GM23248 (cell line): ENCODE measurements at regions not wholly inside any gene's neighbourhood (a gene's known extent, or its start where the extent isn't known, plus 50 kb on each side); places are given as distances from the start of the nearest gene placed in this dataset.

ENCODE experiments used
- DNase-seq: peaks from one replicate; pipeline ENCODE4 v3.0.0-alpha.2; 2015
- H2AFZ ChIP-seq: fragments of 200-600 bp; sonication (generic); 2 replicates; pipeline ENCODE4 v1.6.1; 2016; ENCODE audit warnings: antibody characterized with exemption
- H3F3A ChIP-seq: fragments of 200-600 bp; sonication (generic); 2 replicates; pipeline ENCODE4 v1.6.1; 2016; ENCODE audit warnings: mild to moderate bottlenecking, antibody characterized with exemption, mixed run types; ENCODE audit not compliant: insufficient read depth
- H3K27ac ChIP-seq: fragments of 200-600 bp; sonication (generic); 2 replicates; pipeline ENCODE4 v1.5.1; 2016; ENCODE audit warnings: mild to moderate bottlenecking
- H3K27me3 ChIP-seq: fragments of 200-600 bp; sonication (generic); replicated peaks from 2 replicates; pipeline ENCODE4 v1.6.1; 2016; ENCODE audit warnings: mild to moderate bottlenecking; ENCODE audit not compliant: insufficient read depth
- H3K36me3 ChIP-seq: fragments of 200-600 bp; sonication (generic); 2 replicates; pipeline ENCODE4 v1.6.1; 2016; ENCODE audit warnings: low read depth, mild to moderate bottlenecking
- H3K4me1 ChIP-seq: fragments of 200-600 bp; sonication (generic); 2 replicates; pipeline ENCODE4 v1.6.1; 2016; ENCODE audit warnings: mild to moderate bottlenecking; ENCODE audit not compliant: insufficient read depth
- H3K4me2 ChIP-seq: fragments of 200-600 bp; sonication (generic); one replicate; pipeline ENCODE4 v1.6.1; 2016; ENCODE audit warnings: mild to moderate bottlenecking; ENCODE audit not compliant: unreplicated experiment
- H3K4me3 ChIP-seq: fragments of 200-600 bp; sonication (generic); 2 replicates; pipeline ENCODE4 v1.5.1; 2016; ENCODE audit warnings: mild to moderate bottlenecking
- H3K79me2 ChIP-seq: fragments of 200-600 bp; sonication (generic); 2 replicates; pipeline ENCODE4 v1.6.1; 2016; ENCODE audit warnings: mild to moderate bottlenecking; ENCODE audit not compliant: insufficient read depth
- H3K9ac ChIP-seq: fragments of 200-600 bp; sonication (generic); 2 replicates; pipeline ENCODE4 v1.6.1; 2016; ENCODE audit warnings: mild to moderate bottlenecking
- H3K9me2 ChIP-seq: fragments of 200-600 bp; sonication (generic); 2 replicates; pipeline ENCODE4 v1.6.1; 2016; ENCODE audit warnings: mixed run types, mild to moderate bottlenecking, moderate library complexity; ENCODE audit not compliant: insufficient read depth
- H3K9me3 ChIP-seq: fragments of 200-600 bp; sonication (generic); one replicate; pipeline ENCODE4 v1.6.1; 2017; ENCODE audit warnings: low read depth
- H4K20me1 ChIP-seq: fragments of 200-600 bp; sonication (generic); 2 replicates; pipeline ENCODE4 v1.6.0; 2016; ENCODE audit not compliant: insufficient read depth
- EZH2 ChIP-seq: fragments of 200-600 bp; sonication (generic); IDR thresholded peaks from 2 replicates; pipeline ENCODE4 v1.6.1; 2018; ENCODE audit warnings: antibody characterized with exemption, mild to moderate bottlenecking; ENCODE audit not compliant: insufficient read depth, poor library complexity, severe bottlenecking
- EZH2phosphoT487 ChIP-seq: fragments of 200-600 bp; sonication (generic); IDR thresholded peaks from 2 replicates; pipeline ENCODE4 v1.6.1; 2018; ENCODE audit warnings: antibody characterized with exemption, moderate library complexity, mild to moderate bottlenecking, low read depth; ENCODE audit not compliant: insufficient read depth
- WGBS, 2 experiments: methylation state at CpG; one replicate each; pipeline ENCODE4 v1.1.6; 2015 to 2017; ENCODE audit warnings: low lambda C conversion rate in 2 of 2, low coverage in 1 of 2; ENCODE audit errors: missing lambda C conversion rate in 2 of 2; 5-methylcytosine and 5-hydroxymethylcytosine counted together
- in situ Hi-C: fragments of 300-500 bp; cut with MboI; formaldehyde crosslinking; loops from 2 replicates; pipeline ENCODE4 v1.15.0; 2020

DNA sequence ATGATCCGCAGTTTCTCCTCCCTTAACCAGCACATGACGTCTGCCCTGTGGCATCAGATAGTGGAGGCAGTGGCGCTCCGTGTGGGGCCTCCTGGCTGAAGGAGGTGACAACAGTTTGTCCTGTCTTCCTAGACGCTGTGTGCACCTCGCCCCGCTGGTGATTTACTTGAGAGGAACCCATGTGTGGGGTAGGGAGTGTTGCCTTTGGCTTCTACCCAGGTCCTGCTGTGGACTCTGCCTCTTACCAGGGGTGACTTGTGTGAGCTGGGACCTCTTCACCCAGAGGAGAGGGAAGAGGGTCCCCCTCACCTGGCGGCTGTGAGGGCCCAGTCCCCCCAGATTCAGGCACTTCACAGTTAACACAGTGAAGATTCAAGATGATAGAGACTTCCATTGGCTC is 77.6 kb downstream of the TMEM18 start:
- no peak for DNase-seq
- no peaks in the 10 kb centered on the region for H3K27me3 ChIP-seq
- H3K4me3 ChIP-seq, result no peak overlapping the region
- no peak overlapping the region for H3K9ac ChIP-seq
- H3K9me3 ChIP-seq, result no peaks in the 10 kb centered on the region
- H3K27ac ChIP-seq, result no peak overlapping the region
- H3F3A ChIP-seq, result no peaks in the 10 kb centered on the region
- H3K79me2 ChIP-seq, result no peaks in the 10 kb centered on the region
- TF ChIP-seq EZH2, result no peak
- no peak for TF ChIP-seq EZH2phosphoT487
- H4K20me1 ChIP-seq, result no peaks in the 10 kb centered on the region
- no peaks in the 10 kb centered on the region for H3K9me2 ChIP-seq
- no peak overlapping the region for H2AFZ ChIP-seq
- H3K4me2 ChIP-seq, result no peak overlapping the region
- 32 to 51% methylated on average over 8 of the region's 8 CpGs for WGBS, 2 experiments
- H3K4me1 ChIP-seq, result no peaks in the 10 kb centered on the region
- H3K36me3 ChIP-seq, result no peaks in the 10 kb centered on the region
- in situ Hi-C loops, result no loop called here

DNA sequence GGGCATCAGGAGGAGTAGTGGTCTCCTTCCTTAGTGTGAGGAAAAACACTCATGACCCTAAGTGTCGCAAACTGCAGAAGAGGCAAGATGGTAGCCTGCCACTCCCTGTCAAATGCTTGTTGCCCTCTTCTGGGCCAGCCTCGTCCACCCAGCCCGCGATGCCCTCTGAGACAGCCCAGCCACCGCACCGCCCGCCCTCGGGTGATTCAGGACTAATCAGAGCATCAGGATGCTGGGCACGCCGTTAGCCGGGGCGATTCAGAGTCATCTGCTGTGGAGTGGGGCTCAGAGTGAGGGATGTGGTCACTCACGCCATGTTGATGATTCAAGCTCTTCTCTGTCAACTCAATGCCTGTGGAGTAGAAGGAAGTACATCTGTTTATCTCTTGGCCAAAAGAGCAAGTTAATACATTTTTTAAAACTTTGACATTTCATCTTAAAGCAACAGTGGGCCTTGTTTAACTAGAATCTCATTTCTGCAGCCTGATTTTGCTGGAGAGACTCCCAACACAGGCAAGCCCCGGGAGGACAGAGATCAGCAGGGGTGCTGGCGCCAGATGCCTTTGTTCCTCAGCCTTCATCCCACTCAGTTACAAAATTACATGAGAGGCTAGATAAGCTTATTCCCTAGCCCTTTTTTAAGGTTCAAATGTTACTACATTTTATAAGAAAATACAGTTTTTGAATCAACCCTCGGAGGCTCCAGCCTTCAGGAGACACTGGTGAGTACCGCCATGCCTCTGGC is 79.0 kb downstream of the TMEM18 start:
- TF ChIP-seq EZH2 (no peak), EZH2phosphoT487 (no peak)
- Histone ChIP-seq H3K4me1 (no peaks in the 10 kb centered on the region), H3K9me2 (no peaks in the 10 kb centered on the region), H3K36me3 (no peaks in the 10 kb centered on the region), H3K4me2 (no peak overlapping the region), H3K27me3 (no peaks in the 10 kb centered on the region), H3K27ac (no peak overlapping the region), H3K4me3 (no peak overlapping the region), H3K79me2 (no peaks in the 10 kb centered on the region), H3K9me3 (no peaks in the 10 kb centered on the region), H4K20me1 (no peaks in the 10 kb centered on the region), H2AFZ (no peak overlapping the region), H3K9ac (no peak overlapping the region), H3F3A (no peaks in the 10 kb centered on the region)
- in situ Hi-C loops, result no loop called here
- no peak for DNase-seq
- WGBS, 2 experiments, result 67 to 71% methylated on average over 17 of the region's 17 CpGs

DNA sequence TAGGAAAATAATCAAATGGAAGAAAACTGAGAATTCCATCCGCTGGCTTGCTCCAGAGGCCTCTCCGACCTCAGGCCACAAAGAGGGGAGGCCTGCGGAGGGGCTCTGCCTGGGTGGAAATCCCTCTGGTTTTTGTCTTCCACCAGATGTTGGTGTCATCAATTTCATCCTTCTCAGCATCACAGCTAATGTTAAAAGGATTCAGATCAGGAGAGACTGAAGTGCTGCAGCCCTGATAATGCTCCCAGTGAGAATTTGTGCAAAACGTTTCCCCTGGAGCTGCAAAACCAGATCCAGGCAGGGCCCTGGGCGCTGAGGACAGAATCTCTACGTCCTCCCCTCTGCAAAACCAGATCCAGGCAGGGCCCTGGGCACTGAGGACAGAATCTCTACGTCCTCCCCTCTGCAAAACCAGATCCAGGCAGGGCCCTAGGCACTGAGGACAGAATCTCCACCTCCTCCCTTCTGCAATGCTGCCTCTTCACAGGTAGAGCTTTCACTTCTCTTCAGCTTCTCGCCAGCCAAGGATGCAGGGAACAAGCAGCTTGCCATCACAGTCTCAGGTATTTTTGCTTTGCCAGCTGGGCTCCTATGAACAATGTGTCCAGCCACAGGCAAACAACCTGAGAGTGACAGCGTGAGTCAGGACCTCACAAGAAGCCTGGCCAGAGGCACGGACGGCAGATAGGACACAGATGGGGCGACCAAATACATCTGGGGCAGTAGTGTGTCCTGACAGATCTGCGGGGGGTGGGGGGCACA is 81.2 kb downstream of the TMEM18 start:
- H3K36me3 ChIP-seq, result no peaks in the 10 kb centered on the region
- no peak for TF ChIP-seq EZH2phosphoT487
- TF ChIP-seq EZH2, result no peak
- no peak for DNase-seq
- H3K79me2 ChIP-seq, result no peaks in the 10 kb centered on the region
- no peak overlapping the region for H3K27ac ChIP-seq
- H2AFZ ChIP-seq, result no peak overlapping the region
- H3K27me3 ChIP-seq, result no peaks in the 10 kb centered on the region
- 26 to 35% methylated on average over 13 of the region's 13 CpGs for WGBS, 2 experiments
- no peaks in the 10 kb centered on the region for H3K4me1 ChIP-seq
- H4K20me1 ChIP-seq, result no peaks in the 10 kb centered on the region
- H3F3A ChIP-seq, result no peaks in the 10 kb centered on the region
- H3K9me3 ChIP-seq, result no peaks in the 10 kb centered on the region
- in situ Hi-C loops, result no loop called here
- H3K4me3 ChIP-seq, result no peak overlapping the region
- H3K4me2 ChIP-seq, result no peak overlapping the region
- no peak overlapping the region for H3K9ac ChIP-seq
- H3K9me2 ChIP-seq, result no peaks in the 10 kb centered on the region

- in situ Hi-C loops, result no loop called here
- Histone ChIP-seq H3K79me2 (no peaks in the 10 kb centered on the region), H3K4me1 (no peaks in the 10 kb centered on the region), H3K9me3 (no peaks in the 10 kb centered on the region), H4K20me1 (no peaks in the 10 kb centered on the region), H3K4me2 (no peak overlapping the region), H3F3A (no peaks in the 10 kb centered on the region), H3K36me3 (no peaks in the 10 kb centered on the region), H3K9ac (no peak overlapping the region), H3K27me3 (no peaks in the 10 kb centered on the region), H3K27ac (no peak overlapping the region), H3K9me2 (no peaks in the 10 kb centered on the region), H2AFZ (no peak overlapping the region), H3K4me3 (no peak overlapping the region)
- 49 to 52% methylated on average over 23 of the region's 23 CpGs for WGBS, 2 experiments
- DNase-seq, result no peak
- TF ChIP-seq EZH2phosphoT487 (no peak), EZH2 (no peak)
These were observed 81.9 kb downstream of the TMEM18 start for GRCh38 chr2:595141-595815.
